ENCODE measurements at regions not wholly inside any gene's neighbourhood (a gene's known extent, or its start where the extent isn't known, plus 50 kb on each side); places are given as distances from the start of the nearest gene placed in this dataset.

GRCh38 chr12:94055528-94055927 lies 92.8 kb upstream of the PLXNC1 start:
- Histone ChIP-seq H3K36me3 (no peaks in the 10 kb centered on the region), H3K4me1 (ENCODE audit: insufficient read depth) (peaks cover 3% of the 10 kb centered on the region), H3K27me3 (no peaks in the 10 kb centered on the region), H3K4me3 (no peak overlapping the region), H3K27ac (no peak overlapping the region), H3K9me3 (no peaks in the 10 kb centered on the region)
- DNase-seq = no peak
- WGBS, 3 donors = 60 to 80% (median 79%) methylated on average over 3 of the region's 3 CpGs
- TF ChIP-seq, protein P1, sequence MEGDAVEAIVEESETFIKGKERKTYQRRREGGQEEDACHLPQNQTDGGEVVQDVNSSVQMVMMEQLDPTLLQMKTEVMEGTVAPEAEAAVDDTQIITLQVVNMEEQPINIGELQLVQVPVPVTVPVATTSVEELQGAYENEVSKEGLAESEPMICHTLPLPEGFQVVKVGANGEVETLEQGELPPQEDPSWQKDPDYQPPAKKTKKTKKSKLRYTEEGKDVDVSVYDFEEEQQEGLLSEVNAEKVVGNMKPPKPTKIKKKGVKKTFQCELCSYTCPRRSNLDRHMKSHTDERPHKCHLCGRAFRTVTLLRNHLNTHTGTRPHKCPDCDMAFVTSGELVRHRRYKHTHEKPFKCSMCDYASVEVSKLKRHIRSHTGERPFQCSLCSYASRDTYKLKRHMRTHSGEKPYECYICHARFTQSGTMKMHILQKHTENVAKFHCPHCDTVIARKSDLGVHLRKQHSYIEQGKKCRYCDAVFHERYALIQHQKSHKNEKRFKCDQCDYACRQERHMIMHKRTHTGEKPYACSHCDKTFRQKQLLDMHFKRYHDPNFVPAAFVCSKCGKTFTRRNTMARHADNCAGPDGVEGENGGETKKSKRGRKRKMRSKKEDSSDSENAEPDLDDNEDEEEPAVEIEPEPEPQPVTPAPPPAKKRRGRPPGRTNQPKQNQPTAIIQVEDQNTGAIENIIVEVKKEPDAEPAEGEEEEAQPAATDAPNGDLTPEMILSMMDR (IDR thresholded peaks at IDR 0.05) = no peak
- no peak for TF ChIP-seq EP300 (IDR thresholded peaks at IDR 0.05)
- no peak for TF ChIP-seq POLR2A (IDR thresholded peaks at IDR 0.05)
- intact Hi-C loops (cut with DNase I) = no loop called here

GRCh38 chr12:94056419-94057158 lies 91.8 kb upstream of the PLXNC1 start:
- DNase-seq = no peak
- no peak overlapping the region for H3K4me3 ChIP-seq
- no peaks in the 10 kb centered on the region for H3K27me3 ChIP-seq
- WGBS, 3 donors = 94 to 98% (median 96%) methylated on average over 2 of the region's 2 CpGs
- H3K4me1 ChIP-seq (ENCODE audit: insufficient read depth) = peaks cover 3% of the 10 kb centered on the region
- no peak for TF ChIP-seq EP300 (IDR thresholded peaks at IDR 0.05)
- TF ChIP-seq POLR2A (IDR thresholded peaks at IDR 0.05) = no peak
- TF ChIP-seq, protein P1 (IDR thresholded peaks at IDR 0.05) = no peak
- no peak overlapping the region for H3K27ac ChIP-seq
- H3K36me3 ChIP-seq = no peaks in the 10 kb centered on the region
- intact Hi-C loops (cut with DNase I) = no loop called here
- no peaks in the 10 kb centered on the region for H3K9me3 ChIP-seq

DNA sequence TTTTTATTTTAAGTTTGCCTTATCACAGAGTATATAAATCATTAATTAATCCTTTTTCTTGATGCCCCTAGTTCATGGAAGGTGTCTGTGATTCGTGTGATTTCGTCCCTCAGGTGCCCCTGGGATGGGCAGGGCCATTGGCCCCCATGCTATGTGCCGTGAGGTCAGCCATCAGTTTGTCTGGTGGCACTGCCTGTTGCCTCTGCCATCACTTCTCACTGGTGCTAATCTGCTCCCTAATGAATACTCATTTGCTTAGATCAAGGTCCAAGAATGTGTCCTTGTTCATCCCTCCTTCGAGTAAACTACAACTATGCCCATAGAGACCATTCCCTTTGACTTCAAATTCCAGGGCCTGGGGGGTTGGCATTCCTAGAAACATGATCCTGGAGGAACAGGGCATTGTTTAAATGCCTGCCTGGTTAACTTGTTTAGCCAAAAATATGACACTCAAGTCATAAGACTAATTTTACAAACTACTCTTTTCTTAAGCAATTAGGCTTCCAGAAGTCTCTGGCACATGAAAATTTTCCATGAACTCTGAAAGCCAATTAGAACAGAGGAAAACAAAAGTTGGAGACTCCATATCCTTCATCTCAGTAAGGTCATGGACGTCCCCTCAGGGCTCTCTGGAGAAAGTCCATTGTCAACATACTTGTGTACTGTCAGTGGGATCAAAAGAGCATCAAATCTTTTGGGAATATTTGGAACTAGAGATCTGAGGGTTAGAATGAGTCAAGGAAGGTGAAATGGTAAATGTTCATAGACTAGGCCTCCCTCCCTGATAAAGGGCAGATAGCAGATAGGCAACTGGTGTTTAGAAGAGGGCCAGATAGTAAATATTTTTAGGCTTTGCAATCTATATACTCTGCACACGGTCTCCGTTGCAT lies 90.9 kb upstream of the PLXNC1 start:
- peaks cover 3% of the 10 kb centered on the region for H3K4me1 ChIP-seq (ENCODE audit: insufficient read depth)
- TF ChIP-seq POLR2A (IDR thresholded peaks at IDR 0.05) (no peak), EP300 (IDR thresholded peaks at IDR 0.05) (no peak)
- TF ChIP-seq, protein P1 (IDR thresholded peaks at IDR 0.05) = no peak
- no peak overlapping the region for H3K27ac ChIP-seq
- no peaks in the 10 kb centered on the region for H3K36me3 ChIP-seq
- DNase-seq = no peak
- H3K9me3 ChIP-seq = no peaks in the 10 kb centered on the region
- 67 to 73% (median 70%) methylated on average over 7 of the region's 7 CpGs for WGBS, 3 donors
- H3K4me3 ChIP-seq = no peak overlapping the region
- intact Hi-C loops (cut with DNase I) = no loop called here
- no peaks in the 10 kb centered on the region for H3K27me3 ChIP-seq

DNA sequence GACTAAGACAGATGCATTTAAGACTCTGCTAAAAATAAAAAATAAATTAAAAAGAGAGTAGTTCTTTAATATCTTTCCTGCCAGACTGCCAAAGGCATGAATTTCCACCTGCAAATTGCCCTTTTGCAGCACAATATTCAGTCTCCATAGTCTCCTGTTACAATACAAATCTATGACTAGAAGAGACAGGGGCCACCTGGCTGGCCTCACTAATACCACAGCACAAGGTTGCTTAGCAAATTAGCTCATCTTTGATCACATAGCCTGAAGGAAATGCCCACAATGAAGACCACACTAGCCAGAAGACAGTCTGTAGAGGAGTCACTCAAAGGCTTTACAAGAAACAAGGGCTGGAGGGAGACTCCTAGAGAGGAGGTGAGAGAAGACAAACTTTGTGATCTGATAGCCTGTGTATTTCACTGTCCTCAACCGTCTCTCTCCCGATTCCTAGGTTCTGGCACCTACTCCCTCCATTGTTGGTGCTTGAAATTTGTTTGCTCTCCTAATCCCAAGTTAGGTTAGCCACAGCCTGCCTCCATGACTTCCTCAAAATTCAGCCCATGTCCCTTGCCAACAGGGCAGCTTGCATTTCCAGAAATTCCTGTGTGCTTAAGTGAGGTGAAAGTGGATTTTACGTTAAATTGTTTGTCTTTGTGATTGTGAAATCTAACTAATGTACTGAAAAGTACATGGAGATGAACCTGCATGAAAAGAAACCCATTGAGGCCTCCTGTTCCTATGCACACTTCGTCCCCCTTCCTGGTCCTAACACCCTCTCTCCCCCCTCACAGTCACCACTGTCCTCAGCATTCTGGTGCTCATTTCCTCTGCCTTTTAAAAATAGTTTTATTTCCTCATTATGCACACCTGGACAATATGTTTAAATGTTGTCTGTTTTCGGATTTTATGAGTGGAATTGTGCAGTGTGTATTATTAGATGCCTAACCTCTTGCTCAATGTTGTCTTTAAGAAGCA lies 88.7 kb upstream of the PLXNC1 start:
- WGBS, 3 donors = 77 to 82% (median 81%) methylated on average over 5 of the region's 5 CpGs

More for the DNA sequence above, 88.7 kb upstream of the PLXNC1 start:
- no peaks in the 10 kb centered on the region for H3K27me3 ChIP-seq
- no peaks in the 10 kb centered on the region for H3K9me3 ChIP-seq
- TF ChIP-seq, protein P1 (IDR thresholded peaks at IDR 0.05) = no peak
- no peak for TF ChIP-seq EP300 (IDR thresholded peaks at IDR 0.05)
- TF ChIP-seq POLR2A (IDR thresholded peaks at IDR 0.05) = no peak
- no peak overlapping the region for H3K27ac ChIP-seq
- DNase-seq = no peak
- H3K4me3 ChIP-seq = no peak overlapping the region
- intact Hi-C loops (cut with DNase I) = no loop called here
- no peaks in the 10 kb centered on the region for H3K36me3 ChIP-seq
- H3K4me1 ChIP-seq (ENCODE audit: insufficient read depth) = peaks cover 3% of the 10 kb centered on the region
